Activated CD4-positive, alpha-beta T cell treated with anti-CD3 and anti-CD28 coated beads, Interleukin-2, amount 50 U/mL, for 16 hours (primary cell): ENCODE measurements at regions not wholly inside any gene's neighbourhood (a gene's known extent, or its start where the extent isn't known, plus 50 kb on each side); places are given as distances from the start of the nearest gene placed in this dataset.
"Not testable (repeated sequence)": the region's sequence is repeated elsewhere in the genome, so short reads cannot be mapped to it uniquely, and the experiment has no call there.

ENCODE experiments used
- DNase-seq: peaks from one replicate; pipeline ENCODE4 v3.0.0-alpha.2; 2020

GRCh38 chr12:127133675-127134335, 1133.2 kb upstream of the TMEM132C start:
- no peak for DNase-seq

GRCh38 chr12:127140864-127141484, 1126.0 kb upstream of the TMEM132C start:
- not testable (repeated sequence) for DNase-seq

- DNase-seq = no peak
These were observed 1124.0 kb upstream of the TMEM132C start for GRCh38 chr12:127143020-127143419.

- no peak for DNase-seq
These were observed 1122.2 kb upstream of the TMEM132C start for GRCh38 chr12:127144770-127145169.

- no peak for DNase-seq
These were observed 1121.6 kb upstream of the TMEM132C start for GRCh38 chr12:127145241-127145928.

- peak; percentile 68 for DNase-seq
These were observed 1120.8 kb upstream of the TMEM132C start for GRCh38 chr12:127145929-127146789.

- no peak for DNase-seq
These were observed 1119.8 kb upstream of the TMEM132C start for GRCh38 chr12:127146991-127147718.

GRCh38 chr12:127147724-127148123, 1119.2 kb upstream of the TMEM132C start:
- no peak for DNase-seq

- no peak for DNase-seq
These were observed 1118.7 kb upstream of the TMEM132C start for GRCh38 chr12:127148318-127148717.

GRCh38 chr12:127149226-127149964, 1117.6 kb upstream of the TMEM132C start:
- no peak for DNase-seq

GRCh38 chr12:127150028-127150427, 1116.9 kb upstream of the TMEM132C start:
- DNase-seq = no peak

GRCh38 chr12:127150479-127150878, 1116.5 kb upstream of the TMEM132C start:
- DNase-seq = no peak

GRCh38 chr12:127150956-127151355, 1116.0 kb upstream of the TMEM132C start:
- DNase-seq = no peak

- DNase-seq = no peak
These were observed 1113.0 kb upstream of the TMEM132C start for GRCh38 chr12:127153996-127154395.

- not testable (repeated sequence) for DNase-seq
These were observed 1112.1 kb upstream of the TMEM132C start for GRCh38 chr12:127154830-127155229.

- DNase-seq = not testable (repeated sequence)
These were observed 1110.9 kb upstream of the TMEM132C start for GRCh38 chr12:127155935-127156619.

- DNase-seq = not testable (repeated sequence)
These were observed 1109.2 kb upstream of the TMEM132C start for GRCh38 chr12:127157501-127158366.

GRCh38 chr12:127158385-127159061, 1108.4 kb upstream of the TMEM132C start:
- DNase-seq = no peak

GRCh38 chr12:127161466-127161865, 1105.5 kb upstream of the TMEM132C start:
- no peak for DNase-seq
